NCI-H2196 (cell line): ENCODE measurements at regions not wholly inside any gene's neighbourhood (a gene's known extent, or its start where the extent isn't known, plus 50 kb on each side); places are given as distances from the start of the nearest gene placed in this dataset.

Experiments
- DNase-seq: peaks from one replicate; lab custom pipeline; 2025; ENCODE audit not compliant: unreplicated experiment; lab: John Stamatoyannopoulos, UW

- DNase-seq, result no peak
Measured at GRCh38 chrX:43005561-43005960, 227.6 kb upstream of the PPP1R2C start.

GRCh38 chrX:43008356-43008755, 230.4 kb upstream of the PPP1R2C start:
- DNase-seq, result no peak

GRCh38 chrX:43016021-43016420, 238.1 kb upstream of the PPP1R2C start:
- DNase-seq, result no peak

GRCh38 chrX:43018031-43018430, 240.1 kb upstream of the PPP1R2C start:
- DNase-seq, result no peak

GRCh38 chrX:43019021-43019420, 241.1 kb upstream of the PPP1R2C start:
- DNase-seq, result no peak

- DNase-seq, result no peak
Measured at GRCh38 chrX:43025806-43026315, 247.9 kb upstream of the PPP1R2C start.

GRCh38 chrX:43064096-43064495, 286.1 kb upstream of the PPP1R2C start:
- no peak for DNase-seq

GRCh38 chrX:43065978-43066377, 288.0 kb upstream of the PPP1R2C start:
- DNase-seq, result no peak

- no peak for DNase-seq
Measured at GRCh38 chrX:43068639-43069038, 290.7 kb upstream of the PPP1R2C start.

GRCh38 chrX:43083016-43083415, 305.1 kb upstream of the PPP1R2C start:
- DNase-seq, result no peak

GRCh38 chrX:43087830-43088229, 309.9 kb upstream of the PPP1R2C start:
- DNase-seq, result no peak

- DNase-seq, result no peak
Measured at GRCh38 chrX:43096830-43097229, 318.9 kb upstream of the PPP1R2C start.

GRCh38 chrX:43106009-43106408, 328.0 kb upstream of the PPP1R2C start:
- DNase-seq, result no peak

- no peak for DNase-seq
Measured at GRCh38 chrX:43108828-43109227, 330.9 kb upstream of the PPP1R2C start.

- no peak for DNase-seq
Measured at GRCh38 chrX:43121637-43122036, 343.7 kb upstream of the PPP1R2C start.

- DNase-seq, result no peak
Measured at GRCh38 chrX:43139645-43140044, 361.7 kb upstream of the PPP1R2C start.

GRCh38 chrX:43140582-43140981, 362.6 kb upstream of the PPP1R2C start:
- DNase-seq, result no peak

GRCh38 chrX:43141885-43142284, 363.9 kb upstream of the PPP1R2C start:
- DNase-seq, result no peak

- DNase-seq, result no peak
Measured at GRCh38 chrX:43148305-43148704, 370.3 kb upstream of the PPP1R2C start.

- DNase-seq, result no peak
Measured at GRCh38 chrX:43165343-43165920, 387.5 kb upstream of the PPP1R2C start.

- no peak for DNase-seq
Measured at GRCh38 chrX:43166874-43167273, 388.9 kb upstream of the PPP1R2C start.

- no peak for DNase-seq
Measured at GRCh38 chrX:43175434-43175833, 397.5 kb upstream of the PPP1R2C start.

GRCh38 chrX:43176686-43177085, 398.7 kb upstream of the PPP1R2C start:
- no peak for DNase-seq
